Neural progenitor cell (in vitro differentiated cells): ENCODE measurements at regions not wholly inside any gene's neighbourhood (a gene's known extent, or its start where the extent isn't known, plus 50 kb on each side); places are given as distances from the start of the nearest gene placed in this dataset.
A peak's percentile ranks its signal among the peaks of the same experiment; 100 is the strongest.

Source experiments
- DNase-seq: peaks from one replicate; pipeline ENCODE4 v3.0.0-alpha.2; 2016; ENCODE audit warnings: low spot score
- H2AFZ ChIP-seq: fragments of 200-600 bp; sonication (generic); replicated peaks from 2 replicates; pipeline ENCODE4 v1.6.1; 2016; ENCODE audit warnings: antibody characterized with exemption
- H3F3A ChIP-seq: fragments of 200-600 bp; sonication (generic); 2 replicates; pipeline ENCODE4 v1.6.1; 2016; ENCODE audit warnings: antibody characterized with exemption, low read depth
- H3K27ac ChIP-seq: fragments of 200-600 bp; sonication (generic); 2 replicates; pipeline ENCODE4 v1.5.1; 2016; ENCODE audit warnings: mild to moderate bottlenecking
- H3K27me3 ChIP-seq: fragments of 200-600 bp; sonication (generic); 2 replicates; pipeline ENCODE4 v1.6.1; 2016; ENCODE audit warnings: mild to moderate bottlenecking, moderate library complexity
- H3K36me3 ChIP-seq: fragments of 200-600 bp; sonication (generic); 2 replicates; pipeline ENCODE4 v1.5.1; 2016
- H3K4me1 ChIP-seq: fragments of 200-600 bp; sonication (generic); 2 replicates; pipeline ENCODE4 v1.6.1; 2016; ENCODE audit warnings: mixed run types
- H3K4me2 ChIP-seq: fragments of 200-600 bp; sonication (generic); 2 replicates; pipeline ENCODE4 v1.6.1; 2016
- H3K4me3 ChIP-seq: fragments of 200-600 bp; sonication (generic); 2 replicates; pipeline ENCODE4 v1.5.1; 2016
- H3K79me2 ChIP-seq: fragments of 200-600 bp; sonication (generic); 2 replicates; pipeline ENCODE4 v1.6.1; 2016; ENCODE audit warnings: low read depth
- H3K9ac ChIP-seq: fragments of 200-600 bp; sonication (generic); 2 replicates; pipeline ENCODE4 v1.6.1; 2016
- H3K9me3 ChIP-seq: fragments of 200-600 bp; sonication (generic); 2 replicates; pipeline ENCODE4 v1.5.1; 2016; ENCODE audit warnings: low read depth
- H4K20me1 ChIP-seq: fragments of 200-600 bp; sonication (generic); 2 replicates; pipeline ENCODE4 v1.6.1; 2016; ENCODE audit warnings: low read depth
- H3K27ac Mint-ChIP-seq: 3 replicates; pipeline ENCODE4 v1.8.0; 2021; ENCODE audit warnings: mixed read lengths
- H3K27me3 Mint-ChIP-seq: 2 replicates; pipeline ENCODE4 v1.8.0; 2022; ENCODE audit warnings: low read depth, mild to moderate bottlenecking, inconsistent platforms, moderate library complexity, mixed read lengths; ENCODE audit not compliant: insufficient read depth
- H3K36me3 Mint-ChIP-seq: 3 replicates; pipeline ENCODE4 v1.8.0; 2021; ENCODE audit warnings: mixed read lengths
- H3K4me1 Mint-ChIP-seq: 3 replicates; pipeline ENCODE4 v1.8.0; 2021; ENCODE audit warnings: mixed read lengths
- H3K4me3 Mint-ChIP-seq: 3 replicates; pipeline ENCODE4 v1.8.0; 2021; ENCODE audit warnings: mild to moderate bottlenecking, moderate library complexity, mixed read lengths
- H3K9me3 Mint-ChIP-seq: 3 replicates; pipeline ENCODE4 v1.8.0; 2020; ENCODE audit warnings: mixed read lengths
- EZH2 ChIP-seq: fragments of 200-600 bp; sonication (generic); IDR thresholded peaks from 2 replicates; pipeline ENCODE4 v1.6.1; 2017; ENCODE audit warnings: antibody characterized with exemption, mild to moderate bottlenecking, moderate library complexity
- EZH2phosphoT487 ChIP-seq: fragments of 200-600 bp; sonication (generic); IDR thresholded peaks from 2 replicates; pipeline ENCODE4 v1.6.1; 2017; ENCODE audit warnings: antibody characterized with exemption
- TF ChIP-seq, protein P1 (sequence below): fragments of 200-600 bp; sonication (generic); IDR thresholded peaks from 2 replicates; pipeline ENCODE4 v1.5.1; 2017; ENCODE audit warnings: antibody characterized with exemption, mild to moderate bottlenecking

DNA sequence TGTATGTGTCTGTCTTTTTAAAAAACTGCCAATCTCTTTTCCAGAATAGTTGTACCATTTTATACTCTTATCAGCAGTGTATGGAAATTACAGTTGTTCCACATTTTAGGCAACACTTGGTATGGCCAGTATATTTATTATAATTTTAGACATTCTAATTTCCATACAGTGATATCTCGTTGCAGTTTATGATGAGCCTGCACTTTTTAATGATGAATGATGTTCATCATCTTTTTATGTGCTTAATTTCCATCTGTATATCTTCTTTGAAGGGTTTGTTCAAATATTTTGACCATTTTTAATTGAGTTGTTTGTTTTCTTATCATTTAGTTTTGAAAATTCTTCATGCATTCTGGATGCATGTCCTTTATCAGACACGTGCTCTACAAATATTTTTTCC lies 57.0 kb upstream of the UBE2E2 start:
- Histone ChIP-seq H3K79me2 (no peaks in the 10 kb centered on the region), H3K4me2 (no peak overlapping the region), H3K36me3 (no peaks in the 10 kb centered on the region), H2AFZ (no peak overlapping the region), H3K27me3 (no peaks in the 10 kb centered on the region), H3K9ac (no peak overlapping the region), H4K20me1 (no peaks in the 10 kb centered on the region), H3K9me3 (no peaks in the 10 kb centered on the region), H3K4me1 (peaks cover 7% of the 10 kb centered on the region), H3K4me3 (no peak overlapping the region), H3F3A (no peaks in the 10 kb centered on the region), H3K27ac (no peak overlapping the region)
- DNase-seq = no peak
- Mint-ChIP-seq H3K27ac (no peak overlapping the region), H3K36me3 (no peaks in the 10 kb centered on the region), H3K27me3 (peaks cover 2% of the 10 kb centered on the region), H3K4me1 (no peaks in the 10 kb centered on the region), H3K9me3 (no peaks in the 10 kb centered on the region), H3K4me3 (no peak overlapping the region)
- TF ChIP-seq, protein P1, sequence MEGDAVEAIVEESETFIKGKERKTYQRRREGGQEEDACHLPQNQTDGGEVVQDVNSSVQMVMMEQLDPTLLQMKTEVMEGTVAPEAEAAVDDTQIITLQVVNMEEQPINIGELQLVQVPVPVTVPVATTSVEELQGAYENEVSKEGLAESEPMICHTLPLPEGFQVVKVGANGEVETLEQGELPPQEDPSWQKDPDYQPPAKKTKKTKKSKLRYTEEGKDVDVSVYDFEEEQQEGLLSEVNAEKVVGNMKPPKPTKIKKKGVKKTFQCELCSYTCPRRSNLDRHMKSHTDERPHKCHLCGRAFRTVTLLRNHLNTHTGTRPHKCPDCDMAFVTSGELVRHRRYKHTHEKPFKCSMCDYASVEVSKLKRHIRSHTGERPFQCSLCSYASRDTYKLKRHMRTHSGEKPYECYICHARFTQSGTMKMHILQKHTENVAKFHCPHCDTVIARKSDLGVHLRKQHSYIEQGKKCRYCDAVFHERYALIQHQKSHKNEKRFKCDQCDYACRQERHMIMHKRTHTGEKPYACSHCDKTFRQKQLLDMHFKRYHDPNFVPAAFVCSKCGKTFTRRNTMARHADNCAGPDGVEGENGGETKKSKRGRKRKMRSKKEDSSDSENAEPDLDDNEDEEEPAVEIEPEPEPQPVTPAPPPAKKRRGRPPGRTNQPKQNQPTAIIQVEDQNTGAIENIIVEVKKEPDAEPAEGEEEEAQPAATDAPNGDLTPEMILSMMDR = no peak
- TF ChIP-seq EZH2 (no peak), EZH2phosphoT487 (no peak)

DNA sequence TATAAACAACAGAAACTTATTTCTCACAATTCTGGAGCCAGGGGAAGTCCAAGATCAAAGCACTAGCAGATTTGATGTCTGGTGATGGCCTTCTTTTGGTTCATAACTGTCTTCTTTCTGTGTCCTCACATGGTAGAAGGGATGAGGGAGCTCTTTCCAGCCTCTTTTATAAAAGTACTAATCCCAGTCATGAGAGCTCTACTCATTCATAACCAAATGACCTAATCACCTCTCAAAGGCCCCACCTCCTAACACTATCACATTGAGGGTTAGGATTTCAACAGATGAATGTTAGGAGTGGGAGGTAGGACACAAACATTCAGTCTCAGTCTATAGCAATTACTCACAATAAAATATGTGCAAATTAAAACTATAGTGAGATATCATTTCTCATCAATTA lies 50.1 kb upstream of the UBE2E2 start:
- peak overlapping the region; percentile 35 for H3K4me2 ChIP-seq
- no peaks in the 10 kb centered on the region for H3K36me3 Mint-ChIP-seq
- no peak overlapping the region for H3K9ac ChIP-seq
- no peak overlapping the region for H3K4me3 Mint-ChIP-seq
- H3K36me3 ChIP-seq = no peaks in the 10 kb centered on the region
- H3K79me2 ChIP-seq = no peaks in the 10 kb centered on the region
- H3K4me3 ChIP-seq = no peak overlapping the region
- H3K9me3 Mint-ChIP-seq = peaks cover 9% of the 10 kb centered on the region
- H3K4me1 Mint-ChIP-seq = no peaks in the 10 kb centered on the region
- peaks cover 4% of the 10 kb centered on the region for H3K4me1 ChIP-seq
- no peak overlapping the region for H3K27ac Mint-ChIP-seq
- no peaks in the 10 kb centered on the region for H3F3A ChIP-seq
- H3K27ac ChIP-seq = no peak overlapping the region
- H2AFZ ChIP-seq = no peak overlapping the region
- H3K27me3 ChIP-seq = no peaks in the 10 kb centered on the region
- no peak for TF ChIP-seq EZH2
- no peak for TF ChIP-seq EZH2phosphoT487
- TF ChIP-seq, protein P1 = no peak
- no peak for DNase-seq
- H3K9me3 ChIP-seq = no peaks in the 10 kb centered on the region
- H3K27me3 Mint-ChIP-seq = no peaks in the 10 kb centered on the region
- H4K20me1 ChIP-seq = no peaks in the 10 kb centered on the region
